ENCODE measurements at regions not wholly inside any gene's neighbourhood (a gene's known extent, or its start where the extent isn't known, plus 50 kb on each side); places are given as distances from the start of the nearest gene placed in this dataset.

- no peak for DNase-seq
Observed at GRCh38 chr13:86933676-86934075, 737.5 kb upstream of the SLITRK5 start.

DNA sequence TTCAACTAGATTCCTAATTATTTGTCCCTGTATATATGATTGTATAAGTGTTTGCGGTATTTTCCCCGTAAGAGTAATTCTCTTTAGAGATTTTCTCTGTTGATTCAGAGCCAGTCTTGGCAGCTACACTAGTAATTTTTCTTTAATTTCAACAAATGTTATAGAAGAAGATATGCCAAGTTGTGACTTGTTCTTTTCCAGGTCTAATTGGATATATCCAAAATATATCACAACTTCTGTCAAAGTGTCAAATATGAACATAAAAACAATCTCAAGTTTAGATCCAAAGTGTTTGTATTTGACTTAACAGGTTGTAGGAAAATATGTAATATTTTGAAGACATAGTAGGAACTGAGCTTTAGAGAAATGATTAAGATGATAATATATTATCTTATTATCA, 733.9 kb upstream of the SLITRK5 start:
- DNase-seq, result no peak

DNA sequence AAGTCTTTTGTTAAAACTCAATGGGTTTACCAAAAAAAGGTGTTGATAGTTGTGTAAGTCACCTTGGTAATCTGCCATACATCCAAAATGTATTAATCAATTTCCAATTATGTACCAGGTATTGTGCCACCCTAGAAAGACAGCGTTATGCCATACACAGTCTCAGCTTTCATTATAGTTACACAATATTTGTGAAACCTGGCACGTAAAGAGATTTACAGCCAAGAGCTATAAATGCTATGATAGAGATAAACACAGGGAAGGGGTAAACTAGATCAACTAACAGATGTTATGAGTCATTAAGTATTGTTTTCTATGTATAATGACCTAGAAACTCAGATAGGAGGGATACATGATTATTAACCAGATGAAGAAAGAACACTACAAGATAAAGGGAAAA, 725.6 kb upstream of the SLITRK5 start:
- DNase-seq, result no peak

GRCh38 chr13:86946734-86947133, 724.4 kb upstream of the SLITRK5 start:
- no peak for DNase-seq

GRCh38 chr13:86954341-86954740, 716.8 kb upstream of the SLITRK5 start:
- no peak for DNase-seq

GRCh38 chr13:86960876-86961275, 710.3 kb upstream of the SLITRK5 start:
- DNase-seq, result no peak

GRCh38 chr13:86974251-86974994, 696.7 kb upstream of the SLITRK5 start:
- DNase-seq, result no peak

DNA sequence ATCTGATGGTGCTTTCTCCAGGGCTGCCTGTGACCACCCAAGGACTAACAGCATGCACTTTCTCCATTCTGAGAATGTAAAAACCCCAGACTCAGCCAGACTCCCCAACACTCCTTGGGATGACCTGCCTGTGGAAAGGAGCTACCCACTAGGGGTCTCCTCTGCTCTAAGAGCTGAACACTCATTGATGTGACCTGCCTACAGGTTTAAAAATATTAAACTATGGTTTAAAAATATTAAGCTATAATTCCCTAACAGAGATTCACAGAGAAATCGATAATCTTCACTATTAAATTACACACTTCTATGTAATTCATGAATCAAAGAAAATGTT, 696.2 kb upstream of the SLITRK5 start:
- no peak for DNase-seq

- no peak for DNase-seq
Observed at GRCh38 chr13:86976521-86977324, 694.4 kb upstream of the SLITRK5 start.

- no peak for DNase-seq
Observed at GRCh38 chr13:86986448-86986847, 684.7 kb upstream of the SLITRK5 start.

GRCh38 chr13:86992251-86992650, 678.9 kb upstream of the SLITRK5 start:
- no peak for DNase-seq

- DNase-seq, result no peak
Observed at GRCh38 chr13:87003265-87003664, 667.9 kb upstream of the SLITRK5 start.

GRCh38 chr13:87005511-87005910, 665.7 kb upstream of the SLITRK5 start:
- DNase-seq, result no peak

DNA sequence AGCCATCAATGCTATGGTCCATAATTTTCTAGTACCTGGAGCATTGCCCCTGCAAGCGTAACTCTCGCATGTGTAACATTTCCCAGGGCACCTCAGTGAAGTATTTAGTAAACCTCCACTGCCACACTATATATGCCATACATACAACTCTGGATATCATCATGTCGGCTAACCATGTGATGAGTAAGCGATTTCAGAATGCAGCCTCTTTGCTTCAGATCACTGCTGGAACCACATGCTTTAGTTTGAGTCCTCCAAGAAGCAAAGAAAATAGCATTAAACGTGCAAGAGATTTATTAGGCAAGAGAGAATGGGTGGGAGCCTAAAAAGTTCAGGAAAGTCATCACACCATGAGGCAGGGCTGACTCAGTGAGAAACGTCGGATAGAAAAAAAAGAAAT, 635.6 kb upstream of the SLITRK5 start:
- DNase-seq, result no peak

GRCh38 chr13:87042946-87043345, 628.2 kb upstream of the SLITRK5 start:
- DNase-seq, result no peak

GRCh38 chr13:87052731-87053130, 618.4 kb upstream of the SLITRK5 start:
- no peak for DNase-seq

DNA sequence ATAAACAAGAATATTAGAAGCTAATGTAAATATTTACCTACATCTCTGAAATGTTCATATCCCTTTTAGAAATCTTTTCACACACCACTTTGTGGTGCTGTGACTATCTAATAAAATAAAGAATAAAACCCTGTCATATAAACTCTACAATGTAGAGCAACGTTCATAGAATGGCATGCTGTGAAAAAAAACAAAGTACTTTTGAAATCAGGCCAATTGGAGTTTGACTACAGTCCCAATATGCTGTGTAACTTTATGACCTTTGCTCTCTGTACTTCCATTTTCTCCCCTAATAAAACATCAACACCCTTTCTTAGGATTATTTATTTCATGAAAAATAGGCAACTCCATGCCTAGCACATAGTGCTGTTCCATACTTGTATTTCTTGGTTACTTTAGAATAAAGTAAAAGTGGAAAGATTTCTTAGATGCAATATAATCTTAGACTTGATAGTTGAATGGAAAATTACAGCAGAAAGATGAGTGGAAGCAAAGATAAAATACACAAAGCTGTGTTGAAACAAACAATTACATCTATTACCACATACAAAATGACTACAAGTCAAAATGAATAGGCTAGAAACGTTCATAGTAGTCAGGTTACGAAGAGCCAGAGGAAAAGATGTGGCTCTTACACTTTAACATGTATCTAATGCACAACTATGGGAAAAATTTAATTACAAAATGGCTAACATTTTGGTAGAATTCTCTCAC, 613.2 kb upstream of the SLITRK5 start:
- no peak for DNase-seq

DNA sequence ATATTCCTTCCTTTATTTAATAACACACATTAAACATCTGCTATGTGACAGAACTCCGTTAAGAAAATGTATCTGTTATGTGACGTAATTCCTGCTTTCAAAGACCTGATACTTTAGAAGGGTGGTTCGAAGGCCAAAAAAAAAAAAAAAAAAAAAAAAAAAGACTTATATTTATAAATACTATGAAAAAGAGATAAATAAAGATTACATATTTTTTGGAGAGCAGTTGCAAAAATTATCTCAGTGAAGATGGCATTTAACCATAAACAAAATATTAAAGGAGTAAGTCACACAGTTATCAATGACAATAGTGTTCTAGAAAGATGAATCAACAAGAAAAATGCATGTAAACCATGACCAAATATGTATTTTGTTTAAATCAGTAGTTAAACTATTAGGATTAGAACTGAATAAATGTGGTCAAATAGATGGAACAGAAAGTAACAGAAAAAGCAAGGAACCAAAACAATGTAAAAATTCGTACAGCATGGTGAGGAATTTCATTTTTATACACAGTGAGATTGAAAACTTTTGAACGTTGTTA, 612.3 kb upstream of the SLITRK5 start:
- DNase-seq, result no peak

DNA sequence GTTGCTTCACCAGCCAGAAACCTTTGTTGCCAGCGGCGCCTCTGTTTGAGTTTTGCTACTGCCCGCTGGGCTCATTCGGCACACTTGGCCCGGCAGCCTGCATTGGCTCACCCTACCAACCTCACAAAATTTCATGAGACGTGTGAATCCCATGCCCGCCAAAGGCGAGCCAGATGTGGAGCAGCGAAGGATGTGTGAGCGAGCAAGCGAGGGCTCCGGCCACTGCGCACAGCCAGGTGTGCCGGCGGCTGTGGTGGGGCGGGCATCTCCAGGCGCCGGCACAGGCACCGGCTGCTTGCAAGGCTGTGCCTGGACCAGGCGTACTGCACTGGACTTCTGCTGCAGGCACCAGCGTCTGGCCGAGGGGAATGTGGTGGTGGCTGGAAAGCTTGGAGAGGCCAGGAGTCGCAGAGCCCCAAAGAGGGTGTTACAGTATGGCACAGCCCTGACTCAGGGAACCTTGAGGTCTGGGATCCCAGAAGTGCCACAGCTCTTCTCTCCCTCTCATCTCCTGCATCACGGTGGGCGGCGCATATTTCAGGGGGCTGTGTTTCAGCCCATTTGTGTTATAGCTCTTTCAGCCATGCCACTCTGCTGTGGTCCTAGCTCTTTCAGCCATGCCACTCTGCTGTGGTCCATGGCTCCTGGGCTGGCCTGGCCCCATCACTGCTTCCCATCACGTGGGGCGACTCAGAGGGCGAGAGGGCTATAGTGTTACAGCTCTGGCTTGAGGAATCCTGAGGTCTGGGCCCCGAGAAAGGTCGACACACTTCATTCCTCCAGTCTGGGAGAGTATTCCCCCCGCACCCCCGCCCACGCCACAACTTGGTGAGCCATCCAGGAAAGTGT, 592.0 kb upstream of the SLITRK5 start:
- no peak for DNase-seq

DNA sequence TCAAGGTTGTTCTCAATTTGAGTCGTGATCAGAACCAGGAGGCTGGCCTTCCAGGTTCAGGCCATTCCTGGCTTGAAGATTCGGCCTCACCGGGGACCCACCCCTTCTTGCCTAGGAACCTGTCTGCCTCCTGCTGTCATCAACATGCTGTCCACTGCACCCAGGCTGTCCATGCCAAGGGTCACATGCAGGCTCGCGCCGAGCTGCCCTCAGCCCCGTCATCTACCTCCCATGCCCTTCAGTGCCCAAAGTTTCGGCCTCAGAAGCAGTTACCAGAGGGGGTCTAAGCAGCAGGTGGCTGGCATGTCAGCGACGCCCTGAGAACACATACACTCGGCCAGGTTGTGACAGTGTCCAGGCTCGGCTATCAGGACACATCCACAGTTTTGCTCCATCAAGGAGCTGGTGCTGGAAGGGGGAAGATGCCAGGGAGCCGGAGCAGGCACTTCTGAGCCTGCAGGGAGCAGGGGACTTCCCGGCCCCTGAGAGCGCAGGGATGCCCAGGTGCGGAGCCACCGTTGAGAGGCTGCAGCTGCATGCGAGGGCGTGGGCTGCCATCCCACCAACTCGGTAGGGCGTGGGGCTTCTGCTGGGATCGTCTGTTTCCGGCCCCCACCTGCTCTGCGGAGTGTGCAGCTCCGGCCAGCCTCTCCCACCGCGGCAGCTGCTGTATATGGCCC, 590.9 kb upstream of the SLITRK5 start:
- DNase-seq, result no peak

DNA sequence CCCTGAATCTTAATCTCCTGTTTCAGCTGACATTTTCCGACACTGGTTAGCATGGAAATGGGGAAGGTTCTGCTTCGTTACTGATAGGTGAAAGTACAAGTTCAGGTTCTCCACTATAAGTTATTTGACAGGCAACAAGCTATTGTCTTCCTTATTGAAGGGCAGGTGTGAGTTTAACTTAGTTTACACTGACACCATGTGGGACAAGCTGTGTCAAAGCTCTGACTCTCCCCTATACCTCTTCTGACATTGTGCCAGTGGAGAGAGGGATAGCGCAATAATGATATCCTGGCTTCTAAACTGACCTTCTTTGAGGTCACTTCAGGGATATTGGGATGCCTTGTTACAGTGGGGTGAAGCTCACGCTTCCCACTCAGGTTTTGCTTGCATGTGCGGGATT, 587.0 kb upstream of the SLITRK5 start:
- no peak for DNase-seq
